Left lung (tissue), 4 donors: ENCODE measurements at regions not wholly inside any gene's neighbourhood (a gene's known extent, or its start where the extent isn't known, plus 50 kb on each side); places are given as distances from the start of the nearest gene placed in this dataset.
"Not testable (repeated sequence)": the region's sequence is repeated elsewhere in the genome, so short reads cannot be mapped to it uniquely, and the experiment has no call there.

Experiments
- ATAC-seq: fragments of 200-7000 bp; cut with Tn5 transposase; one replicate; pipeline ENCODE4 v1.9.1; 2020; ENCODE audit warnings: moderate library complexity
- DNase-seq, 4 donors: peaks; one replicate each; pipeline ENCODE4 v3.0.0-alpha.2; 2013 to 2020
- H3K27ac ChIP-seq, 2 donors: fragments of 200-600 bp; sonication (generic) in 1 of 2; one replicate each; pipeline versions ENCODE4 v1.5.0 to v1.8.0; 2020 to 2021
- H3K27me3 ChIP-seq, 2 donors: fragments of 200-600 bp; sonication (generic) in 1 of 2; one replicate each; pipeline versions ENCODE4 v1.5.0 to v1.8.0; 2020 to 2021
- H3K36me3 ChIP-seq, 2 donors: fragments of 200-600 bp; sonication (generic) in 1 of 2; one replicate each; pipeline versions ENCODE4 v1.5.0 to v1.8.0; 2020 to 2021
- H3K4me1 ChIP-seq, 2 donors: fragments of 200-600 bp; one replicate each; pipeline ENCODE4 v1.8.0; 2021
- H3K4me3 ChIP-seq, 2 donors: fragments of 200-600 bp; sonication (generic) in 1 of 2; one replicate each; pipeline versions ENCODE4 v1.5.0 to v1.8.0; 2020 to 2021; ENCODE audit warnings: mild to moderate bottlenecking in 1 of 2
- H3K9me3 ChIP-seq, 2 donors: fragments of 200-600 bp; sonication (generic) in 1 of 2; one replicate each; pipeline versions ENCODE4 v1.5.0 to v1.8.0; 2020 to 2021
- CTCF ChIP-seq, 2 donors: fragments of 200-600 bp; sonication (generic) in 1 of 2; IDR thresholded peaks; one replicate each; pipeline versions ENCODE4 v1.5.0 to v1.8.0; 2021; ENCODE audit warnings: antibody characterized with exemption in 2 of 2
- intact Hi-C, 2 donors: fragments of 100-400 bp; cut with DNase I; formaldehyde crosslinking; loops; one replicate each; pipeline versions ENCODE4 v1.11.2 to v1.14.2; 2022
- donor health status: DM: no; HTN: yes; CAD: no.
- donor health status: DM: no; HTN: no; CAD: no.

DNA sequence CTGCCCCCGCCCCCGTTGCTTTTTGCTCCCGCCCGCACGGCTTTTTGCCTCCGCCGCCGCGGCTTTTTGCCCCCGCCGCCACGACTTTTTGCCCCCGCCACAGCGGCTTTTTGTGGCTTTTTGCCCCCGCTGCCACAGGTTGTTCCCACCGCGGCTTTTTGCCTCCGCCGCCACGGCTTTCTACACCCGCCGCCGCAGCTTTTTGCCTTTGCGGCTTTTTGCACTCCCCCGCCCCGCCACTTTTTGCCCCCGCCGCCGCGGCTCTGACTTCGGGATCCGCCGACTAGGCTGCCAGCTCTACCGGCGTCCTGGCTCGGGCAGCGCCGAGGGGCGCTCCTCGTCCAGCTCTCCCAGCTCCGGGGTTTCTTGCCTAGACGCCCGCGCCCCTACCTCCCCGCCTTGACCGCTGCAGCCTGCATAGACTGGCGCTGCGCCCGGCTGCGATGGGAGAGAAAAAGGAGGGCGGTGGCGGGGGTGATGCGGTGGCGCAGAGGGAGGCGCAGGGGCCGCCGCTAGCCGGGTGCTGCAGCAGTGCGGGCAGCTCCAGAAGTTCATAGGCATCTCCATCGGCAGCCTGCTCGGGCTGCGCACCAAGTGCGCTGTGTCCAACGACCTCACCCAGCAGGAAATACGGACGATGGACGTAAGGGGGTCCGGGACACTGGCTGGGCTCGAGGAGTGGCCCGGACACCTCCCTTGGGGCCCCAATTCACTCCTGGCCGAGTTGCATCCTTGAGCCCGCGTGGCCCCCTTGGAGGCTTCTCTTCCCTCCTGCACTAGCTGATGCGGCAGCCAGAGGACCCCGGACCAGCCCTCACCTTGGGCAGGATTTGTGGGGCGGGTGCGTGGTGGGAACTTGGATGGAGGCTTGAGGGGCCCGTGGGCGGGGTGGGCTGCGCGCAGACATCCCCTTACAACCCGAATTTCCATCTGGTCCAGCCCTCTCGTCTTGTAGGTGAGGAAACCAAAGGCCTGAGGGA, 555.7 kb downstream of the TP53TG3F start:
- DNase-seq, result peak in 1 of 4 donors; percentile 61
- H3K9me3 ChIP-seq, result peaks cover 0 to 25% of the 10 kb centered on the region in 2 donors
- H3K36me3 ChIP-seq, H3K27ac ChIP-seq, H3K4me1 ChIP-seq, H3K4me3 ChIP-seq, ATAC-seq, intact Hi-C loops: not testable (repeated sequence)
- H3K27me3 ChIP-seq, result peaks cover 0 to 16% of the 10 kb centered on the region in 2 donors

GRCh38 chr16:34018277-34018676, 558.9 kb downstream of the TP53TG3F start:
- not testable (repeated sequence) for DNase-seq, H3K27ac ChIP-seq
- H3K27me3 ChIP-seq, result peaks cover 0 to 16% of the 10 kb centered on the region in 2 donors

GRCh38 chr16:34050787-34051320, 591.4 kb downstream of the TP53TG3F start:
- intact Hi-C loops, result no loop called here
- ATAC-seq (no peak), DNase-seq (peak in 1 of 4 donors; percentile 51)
- Histone ChIP-seq H3K27me3 (peaks cover 0 to 21% of the 10 kb centered on the region in 2 donors), H3K36me3 (no peaks in the 10 kb centered on the region), H3K27ac (no peak overlapping the region), H3K4me3 (no peak overlapping the region), H3K9me3 (peaks cover 0 to 54% of the 10 kb centered on the region in 2 donors), H3K4me1 (no peaks in the 10 kb centered on the region)
- TF ChIP-seq CTCF (IDR thresholded peaks at IDR 0.05), result no peak

More at GRCh38 chr16:34018277-34018676, 558.9 kb downstream of the TP53TG3F start:
- intact Hi-C loops, H3K4me3 ChIP-seq, ATAC-seq, H3K4me1 ChIP-seq, H3K36me3 ChIP-seq: not testable (repeated sequence)
- peaks cover 0 to 42% of the 10 kb centered on the region in 2 donors for H3K9me3 ChIP-seq

DNA sequence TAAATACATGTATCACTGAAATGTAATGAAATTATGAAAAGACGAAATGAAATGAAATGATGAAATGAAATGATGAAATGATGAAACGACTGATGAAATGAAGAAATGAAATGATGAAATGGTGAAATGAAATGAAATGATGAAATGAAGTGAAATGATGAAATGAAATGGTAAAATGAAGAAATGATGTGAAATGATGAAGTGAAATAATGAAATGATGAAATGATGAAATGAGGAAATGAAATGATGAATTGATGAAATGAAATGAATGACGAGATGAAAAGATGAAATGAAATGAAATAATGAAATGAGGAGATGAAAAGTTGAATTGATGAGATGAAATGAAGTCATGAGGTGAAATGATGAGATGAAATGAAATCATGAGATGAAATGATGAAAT, 594.7 kb downstream of the TP53TG3F start:
- DNase-seq (no peak), ATAC-seq (no peak)
- Histone ChIP-seq H3K4me1 (no peaks in the 10 kb centered on the region), H3K4me3 (no peak overlapping the region), H3K27me3 (peaks cover 0 to 21% of the 10 kb centered on the region in 2 donors), H3K27ac (no peak overlapping the region), H3K9me3 (peaks cover 0 to 54% of the 10 kb centered on the region in 2 donors), H3K36me3 (no peaks in the 10 kb centered on the region)
- intact Hi-C loops, result no loop called here
- no peak for TF ChIP-seq CTCF (IDR thresholded peaks at IDR 0.05)

DNA sequence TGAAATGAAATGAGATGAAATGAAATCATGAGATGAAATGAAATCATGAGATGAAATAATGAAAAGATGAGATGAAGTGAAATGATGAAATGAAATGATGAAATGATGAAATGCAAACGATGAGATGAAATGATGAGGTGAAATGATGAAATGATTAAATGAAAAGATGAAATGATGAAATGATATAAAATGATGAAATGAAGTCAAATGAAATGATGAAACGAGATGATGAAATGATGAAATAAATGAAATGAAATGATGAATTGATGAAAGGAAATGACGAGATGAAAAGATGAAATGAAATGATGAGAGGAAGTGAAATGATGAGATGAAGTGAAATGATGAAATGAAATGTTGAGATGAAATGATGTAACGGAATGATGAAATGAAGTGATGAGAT, 595.6 kb downstream of the TP53TG3F start:
- H3K27ac ChIP-seq, result no peak overlapping the region
- intact Hi-C loops, result no loop called here
- DNase-seq (no peak), ATAC-seq (no peak)
- peaks cover 0 to 56% of the 10 kb centered on the region in 2 donors for H3K9me3 ChIP-seq
- TF ChIP-seq CTCF (IDR thresholded peaks at IDR 0.05), result no peak
- H3K4me1 ChIP-seq, result no peaks in the 10 kb centered on the region
- H3K27me3 ChIP-seq, result peaks cover 0 to 18% of the 10 kb centered on the region in 2 donors
- no peak overlapping the region for H3K4me3 ChIP-seq
- no peaks in the 10 kb centered on the region for H3K36me3 ChIP-seq

DNA sequence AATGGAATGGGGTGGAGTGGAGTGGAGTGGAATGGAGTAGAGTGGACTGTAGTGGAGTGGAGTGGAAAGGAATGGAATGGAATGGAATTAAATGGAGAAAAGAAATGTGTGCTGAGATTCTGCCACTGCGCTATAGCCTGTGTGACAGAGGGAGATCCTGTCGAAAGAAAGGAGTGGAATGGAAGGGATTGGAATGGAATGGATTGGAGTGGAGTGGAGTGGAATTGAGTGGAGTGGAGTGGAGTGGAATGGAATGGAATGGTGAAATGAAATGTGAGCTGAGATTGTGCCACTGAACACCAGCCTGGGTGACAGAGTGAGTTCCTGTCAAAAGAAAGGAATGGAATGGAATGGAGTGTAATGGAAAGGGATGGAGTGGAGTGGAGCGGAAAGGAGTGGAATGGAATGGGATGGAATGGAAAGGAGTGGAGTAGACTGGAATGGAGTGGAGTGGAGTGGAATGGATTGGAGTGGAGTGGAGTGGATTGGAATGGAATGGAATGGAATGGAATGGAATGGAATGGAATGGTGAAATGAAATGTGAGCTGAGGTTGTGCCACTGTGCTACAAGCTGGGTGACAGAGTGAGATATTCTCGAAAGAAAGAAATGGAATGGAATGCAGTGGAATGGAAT, 603.3 kb downstream of the TP53TG3F start:
- H3K4me1 ChIP-seq, H3K27ac ChIP-seq, H3K36me3 ChIP-seq, DNase-seq, intact Hi-C loops, H3K4me3 ChIP-seq, H3K27me3 ChIP-seq: not testable (repeated sequence)
- ATAC-seq, result peak; percentile 70
- peaks cover 0 to 51% of the 10 kb centered on the region in 2 donors for H3K9me3 ChIP-seq

DNA sequence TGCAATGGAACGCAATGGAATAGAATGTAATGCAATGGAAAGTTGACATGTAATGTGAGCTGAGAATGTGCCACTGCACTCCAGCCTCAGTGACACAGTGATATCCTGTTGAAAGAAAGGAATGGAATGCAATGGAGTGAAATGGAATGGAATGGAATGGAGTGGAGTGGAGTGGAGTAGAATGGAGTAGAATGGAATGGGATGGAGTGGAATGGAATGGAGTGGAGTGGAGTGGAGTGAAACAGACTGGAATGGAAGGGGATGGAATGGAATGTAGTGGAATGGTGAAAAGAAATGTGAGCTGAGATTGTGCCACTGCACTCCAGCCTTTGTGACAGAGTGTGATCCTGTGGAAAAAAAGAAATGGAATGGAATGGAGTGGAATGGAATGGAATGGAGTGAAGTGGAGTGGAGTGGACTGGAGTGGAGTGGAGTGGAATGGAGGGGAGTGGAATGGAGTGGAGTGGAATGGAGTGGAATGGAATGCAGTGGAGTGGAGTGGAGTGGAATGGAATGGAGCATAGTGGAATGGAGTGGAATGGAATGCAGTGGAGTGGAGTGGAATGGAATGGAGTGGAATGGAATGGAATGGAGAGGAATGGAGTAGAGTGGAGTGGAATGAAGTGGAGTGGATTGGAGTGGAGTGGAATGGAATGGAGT, 604.2 kb downstream of the TP53TG3F start:
- H3K27me3 ChIP-seq, H3K4me1 ChIP-seq, intact Hi-C loops, DNase-seq, H3K27ac ChIP-seq, H3K36me3 ChIP-seq, H3K4me3 ChIP-seq: not testable (repeated sequence)
- H3K9me3 ChIP-seq, result peaks cover 0 to 55% of the 10 kb centered on the region in 2 donors
- peak; percentile 57 for ATAC-seq

- not testable (repeated sequence) for H3K36me3 ChIP-seq
- ATAC-seq, result peak; percentile 40
These were observed 605.2 kb downstream of the TP53TG3F start for GRCh38 chr16:34064602-34065001.

GRCh38 chr16:34069731-34070130, 610.3 kb downstream of the TP53TG3F start:
- H3K4me3 ChIP-seq, ATAC-seq, H3K4me1 ChIP-seq, H3K36me3 ChIP-seq, H3K27ac ChIP-seq, intact Hi-C loops, H3K27me3 ChIP-seq, DNase-seq: not testable (repeated sequence)
- peaks cover 0 to 42% of the 10 kb centered on the region in 2 donors for H3K9me3 ChIP-seq

More at GRCh38 chr16:34064602-34065001, 605.2 kb downstream of the TP53TG3F start:
- DNase-seq, H3K4me1 ChIP-seq, H3K27me3 ChIP-seq, H3K4me3 ChIP-seq, intact Hi-C loops, H3K27ac ChIP-seq: not testable (repeated sequence)
- H3K9me3 ChIP-seq, result peaks cover 0 to 63% of the 10 kb centered on the region in 2 donors
